ENCODE measurements at regions not wholly inside any gene's neighbourhood (a gene's known extent, or its start where the extent isn't known, plus 50 kb on each side); places are given as distances from the start of the nearest gene placed in this dataset.

- TF ChIP-seq GATA2 (IDR thresholded peaks at IDR 0.05; ENCODE audit: low read depth, low read length) (no peak), GATA3 (IDR thresholded peaks at IDR 0.05; ENCODE audit: low read depth, low read length) (no peak)
Observed at GRCh38 chr13:76223999-76224398, 587.9 kb downstream of the LMO7 start.
